RWPE1 (cell line): ENCODE measurements at regions not wholly inside any gene's neighbourhood (a gene's known extent, or its start where the extent isn't known, plus 50 kb on each side); places are given as distances from the start of the nearest gene placed in this dataset.

Experiments
- CTCF ChIA-PET: fragments of 350-600 bp; sonication (Branson Sonifier 250); formaldehyde crosslinking; extraction: SDS; loops from one replicate; lab custom pipeline; 2021; lab: Yijun Ruan, JAX
- POLR2A ChIA-PET: fragments of 400-600 bp; formaldehyde crosslinking; extraction: SDS; loops from one replicate; lab custom pipeline; 2020; ENCODE audit warnings: antibody characterized with exemption; ENCODE audit not compliant: low non-redundant PET; lab: Yijun Ruan, JAX
- DNase-seq: peaks from one replicate; pipeline ENCODE4 v3.0.0; 2012; ENCODE audit warnings: low spot score
- H3K27ac ChIP-seq: fragments of 450-650 bp; 2 replicates; pipeline ENCODE4 v1.5.1; 2017
- TF ChIP-seq, protein P1 (sequence below): fragments of 450-650 bp; conservative IDR thresholded peaks from 2 replicates; pipeline ENCODE4 v1.5.1; 2017; ENCODE audit warnings: low read depth, mild to moderate bottlenecking

DNA sequence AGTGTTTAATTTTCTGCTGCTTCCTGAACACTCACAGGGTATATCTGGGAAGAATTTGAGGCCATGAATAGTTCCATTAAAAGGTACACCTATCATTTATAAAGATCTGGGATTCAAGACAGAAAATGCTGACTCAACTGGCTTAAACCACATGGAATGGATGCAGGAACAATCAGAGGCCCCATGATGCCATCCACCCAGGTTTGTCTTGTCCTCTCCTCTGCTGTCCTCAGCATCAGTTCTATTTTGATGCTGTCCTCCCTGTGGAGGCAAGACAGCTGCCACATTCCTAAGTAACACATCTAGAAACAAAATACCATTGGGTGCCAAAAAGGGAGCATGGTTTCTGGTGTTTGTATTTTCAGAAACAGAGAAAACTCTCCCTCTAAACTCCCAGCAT lies 143.4 kb downstream of the ELOVL4 start:
- ChIA-PET CTCF (no interaction called here), POLR2A (no interaction called here)
- DNase-seq = no peak
- no peak overlapping the region for H3K27ac ChIP-seq
- TF ChIP-seq, protein P1, sequence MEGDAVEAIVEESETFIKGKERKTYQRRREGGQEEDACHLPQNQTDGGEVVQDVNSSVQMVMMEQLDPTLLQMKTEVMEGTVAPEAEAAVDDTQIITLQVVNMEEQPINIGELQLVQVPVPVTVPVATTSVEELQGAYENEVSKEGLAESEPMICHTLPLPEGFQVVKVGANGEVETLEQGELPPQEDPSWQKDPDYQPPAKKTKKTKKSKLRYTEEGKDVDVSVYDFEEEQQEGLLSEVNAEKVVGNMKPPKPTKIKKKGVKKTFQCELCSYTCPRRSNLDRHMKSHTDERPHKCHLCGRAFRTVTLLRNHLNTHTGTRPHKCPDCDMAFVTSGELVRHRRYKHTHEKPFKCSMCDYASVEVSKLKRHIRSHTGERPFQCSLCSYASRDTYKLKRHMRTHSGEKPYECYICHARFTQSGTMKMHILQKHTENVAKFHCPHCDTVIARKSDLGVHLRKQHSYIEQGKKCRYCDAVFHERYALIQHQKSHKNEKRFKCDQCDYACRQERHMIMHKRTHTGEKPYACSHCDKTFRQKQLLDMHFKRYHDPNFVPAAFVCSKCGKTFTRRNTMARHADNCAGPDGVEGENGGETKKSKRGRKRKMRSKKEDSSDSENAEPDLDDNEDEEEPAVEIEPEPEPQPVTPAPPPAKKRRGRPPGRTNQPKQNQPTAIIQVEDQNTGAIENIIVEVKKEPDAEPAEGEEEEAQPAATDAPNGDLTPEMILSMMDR = no peak

DNA sequence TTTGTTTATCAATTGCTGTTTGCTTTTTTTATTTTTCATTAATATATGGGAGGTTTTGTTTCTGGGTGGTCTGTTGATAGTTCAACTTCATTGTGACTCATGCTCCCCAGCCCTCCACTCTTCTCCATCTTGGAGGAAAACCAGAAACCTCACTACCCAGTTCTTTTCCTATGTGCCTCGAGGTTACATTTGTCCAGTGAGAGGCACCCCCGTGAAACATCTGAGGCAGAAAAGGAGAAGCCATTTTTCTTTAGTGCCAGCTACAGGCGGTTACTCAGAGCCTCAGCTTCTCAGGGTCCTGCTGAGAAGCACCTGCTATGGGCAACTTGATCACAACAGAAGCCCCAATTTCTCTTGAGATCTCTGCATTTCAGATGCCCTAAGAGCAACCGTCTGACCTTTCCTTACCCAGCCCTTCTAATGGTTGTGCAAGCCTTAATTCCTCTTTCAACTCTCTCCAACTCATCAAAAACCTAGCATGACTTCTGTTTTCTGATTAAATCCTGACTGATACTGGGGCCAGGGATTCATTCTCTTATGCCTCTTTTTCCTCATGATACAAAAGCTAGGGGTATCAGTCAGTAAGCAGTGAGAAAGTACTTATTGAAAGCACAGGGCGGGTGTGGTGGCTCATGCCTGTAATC lies 144.6 kb downstream of the ELOVL4 start:
- ChIA-PET CTCF (no interaction called here), POLR2A (no interaction called here)
- no peak overlapping the region for H3K27ac ChIP-seq
- TF ChIP-seq, protein P1 = no peak
- no peak for DNase-seq

DNA sequence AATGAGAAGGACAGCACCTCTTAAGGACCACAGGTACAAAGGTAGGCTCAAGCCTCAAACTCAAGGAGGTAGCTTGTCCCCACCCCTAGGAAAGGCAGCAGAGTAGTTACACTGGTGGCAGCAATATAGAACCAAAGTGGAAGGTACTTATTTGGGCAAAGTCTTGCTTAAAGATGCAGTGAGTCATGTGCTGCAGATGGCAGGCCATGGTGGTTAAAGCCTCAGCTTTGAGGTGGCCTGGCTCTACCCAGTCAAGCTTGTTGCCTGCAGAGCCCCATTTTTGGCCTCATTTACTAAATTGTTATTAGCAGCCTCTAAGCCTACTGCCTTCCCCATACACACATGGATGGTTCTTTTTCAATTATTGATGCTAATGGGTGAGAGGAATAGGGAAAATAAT lies 146.0 kb downstream of the ELOVL4 start:
- CTCF ChIA-PET = interaction anchor here (0.6 to 0.7 kb wide), 2 partner anchors 12 to 699 kb away, joined by 3 to 4 read pairs; no protein-coding TSS in a partner anchor
- H3K27ac ChIP-seq = no peak overlapping the region
- POLR2A ChIA-PET = no interaction called here
- no peak for DNase-seq
- TF ChIP-seq, protein P1 = no peak

DNA sequence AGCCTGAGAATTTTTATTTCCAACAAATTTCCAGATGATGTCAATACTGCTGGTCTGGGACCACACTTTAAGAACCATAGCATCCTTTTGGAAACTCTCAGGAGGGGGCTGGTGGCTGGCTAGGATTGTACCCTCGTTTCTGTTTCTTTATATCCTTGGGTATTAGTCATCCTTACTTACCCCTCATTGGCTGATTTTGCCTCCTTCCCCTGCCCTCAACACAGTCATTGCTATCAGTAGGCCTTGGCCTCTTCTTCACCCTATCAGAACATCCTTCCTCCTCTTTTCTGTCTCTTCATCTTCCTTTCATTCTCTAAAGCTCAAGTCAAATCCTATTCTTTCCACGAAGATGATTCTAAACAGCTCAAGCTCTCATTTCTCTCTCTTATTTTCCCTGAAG lies 148.5 kb downstream of the ELOVL4 start:
- ChIA-PET POLR2A (no interaction called here), CTCF (no interaction called here)
- TF ChIP-seq, protein P1 = no peak
- H3K27ac ChIP-seq = no peak overlapping the region
- DNase-seq = no peak

DNA sequence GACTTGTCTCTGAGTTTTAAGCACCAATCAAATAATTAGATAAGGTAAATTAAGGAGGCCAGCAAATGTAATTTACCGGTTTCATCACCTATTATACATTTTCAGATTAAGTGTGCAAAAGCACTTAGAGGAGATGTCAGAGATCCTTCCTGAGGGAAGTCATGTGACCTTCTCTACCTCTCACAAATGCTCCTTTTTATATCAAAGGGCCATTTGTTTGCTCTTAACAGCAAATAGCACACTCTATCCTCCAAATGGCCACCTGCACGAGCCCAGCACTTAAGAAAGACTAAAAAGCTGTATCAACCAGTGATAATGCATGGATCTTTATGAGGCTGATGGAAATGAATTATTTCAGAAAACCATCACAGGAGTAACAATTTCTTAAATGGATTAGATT lies 149.4 kb downstream of the ELOVL4 start:
- POLR2A ChIA-PET = no interaction called here
- DNase-seq = no peak
- TF ChIP-seq, protein P1 = no peak
- CTCF ChIA-PET = no interaction called here
- H3K27ac ChIP-seq = no peak overlapping the region

DNA sequence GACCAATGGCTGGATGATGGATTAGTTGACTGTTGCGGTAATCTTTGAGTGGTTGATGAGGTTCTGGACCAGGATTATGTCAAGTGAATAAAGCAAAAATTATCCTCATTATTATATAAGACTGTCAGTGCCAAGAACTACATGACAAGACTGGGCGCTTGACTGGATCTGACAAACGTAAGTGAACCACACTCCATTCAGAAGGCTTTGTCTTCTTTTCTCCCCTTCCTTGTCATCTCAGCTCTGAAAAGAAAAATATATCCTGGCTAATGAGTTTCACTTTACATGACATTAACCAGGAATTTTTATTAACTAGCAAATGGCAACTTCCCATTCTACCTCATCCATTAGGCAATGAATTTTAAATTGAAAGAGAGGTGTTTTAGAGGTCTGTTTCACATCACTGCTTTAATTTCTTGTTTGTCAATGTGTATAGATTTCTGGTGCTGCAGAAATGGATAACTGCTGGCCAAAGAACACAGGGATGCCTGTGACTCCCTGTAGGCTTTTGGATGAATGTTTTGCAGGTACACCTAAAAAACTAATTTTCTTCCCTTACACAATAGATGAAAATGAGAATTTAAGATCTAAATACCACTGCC lies 150.1 kb downstream of the ELOVL4 start:
- CTCF ChIA-PET = no interaction called here
- TF ChIP-seq, protein P1 = no peak
- POLR2A ChIA-PET = no interaction called here
- no peak overlapping the region for H3K27ac ChIP-seq
- no peak for DNase-seq
